ENCODE measurements at regions not wholly inside any gene's neighbourhood (a gene's known extent, or its start where the extent isn't known, plus 50 kb on each side); places are given as distances from the start of the nearest gene placed in this dataset.

- no peak for DNase-seq
- no peak overlapping the region for H3K4me3 ChIP-seq
- no peak overlapping the region for H3K27ac ChIP-seq
- intact Hi-C loops (cut with DNase I), result no loop called here
- no peaks in the 10 kb centered on the region for H3K36me3 ChIP-seq
- no peak for TF ChIP-seq CTCF (IDR thresholded peaks at IDR 0.05)
- H3K4me1 ChIP-seq, result peaks cover 6% of the 10 kb centered on the region
- H3K27me3 ChIP-seq (ENCODE audit: low read depth), result no peaks in the 10 kb centered on the region
- ATAC-seq, result no peak
- H3K9me3 ChIP-seq, result no peaks in the 10 kb centered on the region
These were observed 70.2 kb upstream of the MEIS1 start for GRCh38 chr2:66364495-66365333.

- intact Hi-C loops (cut with DNase I), result no loop called here
- TF ChIP-seq CTCF (IDR thresholded peaks at IDR 0.05), result no peak
- Histone ChIP-seq H3K27me3 (ENCODE audit: low read depth) (no peaks in the 10 kb centered on the region), H3K9me3 (no peaks in the 10 kb centered on the region), H3K4me1 (peaks cover 6% of the 10 kb centered on the region), H3K4me3 (no peak overlapping the region), H3K27ac (no peak overlapping the region), H3K36me3 (no peaks in the 10 kb centered on the region)
- ATAC-seq, result no peak
- DNase-seq, result no peak
These were observed 72.2 kb upstream of the MEIS1 start for GRCh38 chr2:66362701-66363100.

- H3K27me3 ChIP-seq (ENCODE audit: low read depth), result no peaks in the 10 kb centered on the region
- intact Hi-C loops (cut with DNase I), result no loop called here
- H3K9me3 ChIP-seq, result peaks cover 4% of the 10 kb centered on the region
- H3K4me3 ChIP-seq, result no peak overlapping the region
- no peak for DNase-seq
- ATAC-seq, result no peak
- no peak for TF ChIP-seq CTCF (IDR thresholded peaks at IDR 0.05)
- no peak overlapping the region for H3K27ac ChIP-seq
- no peaks in the 10 kb centered on the region for H3K4me1 ChIP-seq
- no peaks in the 10 kb centered on the region for H3K36me3 ChIP-seq
These were observed 88.7 kb upstream of the MEIS1 start for GRCh38 chr2:66346231-66346664.

GRCh38 chr2:66344087-66344663, 90.8 kb upstream of the MEIS1 start:
- Histone ChIP-seq H3K36me3 (no peaks in the 10 kb centered on the region), H3K27me3 (ENCODE audit: low read depth) (no peaks in the 10 kb centered on the region), H3K9me3 (peaks cover 4% of the 10 kb centered on the region), H3K4me3 (no peak overlapping the region), H3K27ac (no peak overlapping the region), H3K4me1 (no peaks in the 10 kb centered on the region)
- no peak for TF ChIP-seq CTCF (IDR thresholded peaks at IDR 0.05)
- DNase-seq (no peak), ATAC-seq (no peak)
- intact Hi-C loops (cut with DNase I), result no loop called here

GRCh38 chr2:66343259-66343658, 91.7 kb upstream of the MEIS1 start:
- H3K4me1 ChIP-seq, result no peaks in the 10 kb centered on the region
- H3K27me3 ChIP-seq (ENCODE audit: low read depth), result no peaks in the 10 kb centered on the region
- H3K36me3 ChIP-seq, result no peaks in the 10 kb centered on the region
- intact Hi-C loops (cut with DNase I), result no loop called here
- ATAC-seq, result no peak
- H3K4me3 ChIP-seq, result no peak overlapping the region
- H3K27ac ChIP-seq, result no peak overlapping the region
- TF ChIP-seq CTCF (IDR thresholded peaks at IDR 0.05), result no peak
- DNase-seq, result no peak
- H3K9me3 ChIP-seq, result peaks cover under 1% of the 10 kb centered on the region

Measured in lower lobe of right lung (tissue), 2 donors.